BJ (cell line): ENCODE measurements at regions not wholly inside any gene's neighbourhood (a gene's known extent, or its start where the extent isn't known, plus 50 kb on each side); places are given as distances from the start of the nearest gene placed in this dataset.

Experiments
- CTCF ChIA-PET: fragments of 350-600 bp; formaldehyde crosslinking; extraction: SDS; loops from one replicate; lab custom pipeline; 2021; ENCODE audit warnings: antibody characterized with exemption, inconsistent platforms; lab: Yijun Ruan, JAX
- POLR2A ChIA-PET: fragments of 300-600 bp; sonication (Branson Sonifier 250); formaldehyde crosslinking; extraction: SDS; loops from one replicate; lab custom pipeline; 2021; ENCODE audit warnings: antibody characterized with exemption; lab: Charles Lee
- DNase-seq: peaks from one replicate; pipeline ENCODE4 v3.0.0-alpha.2; 2011; ENCODE audit warnings: low read depth
- H3K27me3 ChIP-seq: 2 replicates; pipeline ENCODE4 v1.6.0; 2011; ENCODE audit warnings: low read length; ENCODE audit not compliant: control insufficient read depth, insufficient read depth
- H3K36me3 ChIP-seq: 2 replicates; pipeline ENCODE4 v1.5.1; 2011; ENCODE audit warnings: low read length; ENCODE audit not compliant: control insufficient read depth, insufficient read depth
- H3K4me3 ChIP-seq: 2 replicates; pipeline ENCODE4 v1.5.1; 2011; ENCODE audit warnings: low read depth, mild to moderate bottlenecking, control low read depth, low read length
- CTCF ChIP-seq: IDR thresholded peaks from 2 replicates; pipeline ENCODE4 v1.5.1; 2011; ENCODE audit warnings: low read depth, mild to moderate bottlenecking, control low read depth, inconsistent platforms, low read length, moderate library complexity; ENCODE audit not compliant: insufficient read depth

- ChIA-PET CTCF (no interaction called here), POLR2A (no interaction called here)
- DNase-seq = no peak
- no peak for TF ChIP-seq CTCF
- Histone ChIP-seq H3K4me3 (no peak overlapping the region), H3K36me3 (no peaks in the 10 kb centered on the region), H3K27me3 (peaks cover 2% of the 10 kb centered on the region; the same call in 1 of the 2 replicates)
Measured at GRCh38 chr14:55756557-55756956, 176.6 kb downstream of the KTN1 start.

- no peaks in the 10 kb centered on the region for H3K36me3 ChIP-seq
- CTCF ChIA-PET = interaction anchor here (0.6 kb wide), 1 partner anchor 1396 kb away, joined by 3 read pairs; no protein-coding TSS in a partner anchor
- POLR2A ChIA-PET = no interaction called here
- H3K4me3 ChIP-seq = no peak overlapping the region
- no peak for TF ChIP-seq CTCF
- no peak for DNase-seq
- H3K27me3 ChIP-seq = peaks cover 4% of the 10 kb centered on the region; the same call in 1 of the 2 replicates
Measured at GRCh38 chr14:55758796-55759195, 178.8 kb downstream of the KTN1 start.

GRCh38 chr14:55760789-55761566 lies 181.0 kb downstream of the KTN1 start:
- peaks cover 4% of the 10 kb centered on the region; the same call in 1 of the 2 replicates for H3K27me3 ChIP-seq
- ChIA-PET CTCF (no interaction called here), POLR2A (no interaction called here)
- no peak for DNase-seq
- no peak overlapping the region for H3K4me3 ChIP-seq
- no peaks in the 10 kb centered on the region for H3K36me3 ChIP-seq
- TF ChIP-seq CTCF = no peak

GRCh38 chr14:55761651-55762050 lies 181.6 kb downstream of the KTN1 start:
- no peak for DNase-seq
- TF ChIP-seq CTCF = no peak
- ChIA-PET POLR2A (no interaction called here), CTCF (no interaction called here)
- H3K36me3 ChIP-seq = no peaks in the 10 kb centered on the region
- H3K4me3 ChIP-seq = no peak overlapping the region
- peaks cover 4% of the 10 kb centered on the region; the same call in 1 of the 2 replicates for H3K27me3 ChIP-seq

- Histone ChIP-seq H3K36me3 (no peaks in the 10 kb centered on the region), H3K4me3 (no peak overlapping the region), H3K27me3 (peaks cover 4% of the 10 kb centered on the region; the same call in 1 of the 2 replicates)
- CTCF ChIA-PET = interaction anchor here (1.1 kb wide), 1 partner anchor 11 kb away, joined by 3 read pairs; no protein-coding TSS in a partner anchor
- no peak for DNase-seq
- POLR2A ChIA-PET = no interaction called here
- TF ChIP-seq CTCF = no peak
Measured at GRCh38 chr14:55762595-55763232, 182.7 kb downstream of the KTN1 start.
